Esophagus muscularis mucosa (tissue), 2 donors: ENCODE measurements at regions not wholly inside any gene's neighbourhood (a gene's known extent, or its start where the extent isn't known, plus 50 kb on each side); places are given as distances from the start of the nearest gene placed in this dataset.

Experiments
- EP300 ChIP-seq: sonication (generic); formaldehyde crosslinking; IDR thresholded peaks from one replicate; pipeline ENCODE4 v1.6.1; 2017; ENCODE audit warnings: antibody characterized with exemption
- POLR2A ChIP-seq: fragments of 450-650 bp; IDR thresholded peaks from one replicate; pipeline ENCODE4 v1.6.1; 2017; ENCODE audit warnings: antibody characterized with exemption, moderate library complexity, mild to moderate bottlenecking, low read depth

DNA sequence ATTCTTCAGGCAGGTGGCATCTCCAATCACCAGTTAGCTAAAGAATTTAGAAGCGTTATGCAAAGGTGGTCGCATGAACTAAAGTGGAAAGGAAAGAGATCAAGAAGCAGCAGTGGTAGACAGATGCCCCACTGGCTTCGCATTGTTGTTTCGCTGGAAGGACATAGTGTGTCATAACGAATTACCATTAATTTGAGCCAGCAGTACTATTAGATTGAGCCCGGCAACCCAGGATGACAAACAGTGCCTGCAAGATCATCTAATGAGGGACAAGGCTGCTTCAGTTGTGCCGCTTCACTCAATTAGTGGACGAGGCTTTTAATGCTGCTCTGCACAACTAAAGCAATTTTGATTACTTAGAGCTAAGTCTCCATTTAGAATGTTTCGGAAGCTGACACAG lies 274.5 kb upstream of the SOX5 start:
- TF ChIP-seq POLR2A, result no peak
- TF ChIP-seq EP300, result no peak
